PC-9 (cell line): ENCODE measurements at regions not wholly inside any gene's neighbourhood (a gene's known extent, or its start where the extent isn't known, plus 50 kb on each side); places are given as distances from the start of the nearest gene placed in this dataset.

ENCODE experiments used
- BruUV-seq: library from RNA; stranded (reverse); fragments of 400-500 nt; replicated peaks from 2 replicates; lab custom pipeline; 2021; lab: Mats Ljungman, UMichigan
- CTCF ChIA-PET: fragments of 300-600 bp; sonication (Branson Sonifier 250); formaldehyde crosslinking; loops from one replicate; lab custom pipeline; 2022; ENCODE audit warnings: antibody characterized with exemption; lab: Charles Lee
- POLR2A ChIA-PET: fragments of 300-600 bp; sonication (Branson Sonifier 250); formaldehyde crosslinking; loops from one replicate; lab custom pipeline; 2022; ENCODE audit warnings: antibody characterized with exemption; ENCODE audit not compliant: unreplicated experiment; lab: Charles Lee
- DNase-seq, 2 experiments: peaks; one replicate each; pipeline versions ENCODE4 v3.0.0 to v3.0.0-alpha.2; 2015 to 2022; ENCODE audit warnings: mixed read lengths in 1 of 2
- H2AFZ ChIP-seq: fragments of 200-600 bp; sonication (generic); 2 replicates; pipeline ENCODE4 v1.8.1; 2017; ENCODE audit warnings: antibody characterized with exemption
- H3F3A ChIP-seq: fragments of 200-600 bp; sonication (generic); 2 replicates; pipeline ENCODE4 v1.8.1; 2017; ENCODE audit warnings: antibody characterized with exemption, mild to moderate bottlenecking, low read depth; ENCODE audit not compliant: insufficient read depth
- H3K27ac ChIP-seq: fragments of 200-600 bp; sonication (generic); 2 replicates; pipeline ENCODE4 v1.6.1; 2016; ENCODE audit warnings: mixed run types
- H3K27me3 ChIP-seq: fragments of 200-600 bp; sonication (generic); 2 replicates; pipeline ENCODE4 v1.6.1; 2016; ENCODE audit warnings: low read depth, mixed run types; ENCODE audit not compliant: insufficient read depth
- H3K36me3 ChIP-seq: fragments of 200-600 bp; sonication (generic); 2 replicates; pipeline ENCODE4 v1.6.1; 2016; ENCODE audit warnings: low read depth, mixed run types
- H3K4me1 ChIP-seq: fragments of 200-600 bp; sonication (generic); replicated peaks from 2 replicates; pipeline ENCODE4 v1.6.1; 2016; ENCODE audit warnings: mixed run types; ENCODE audit not compliant: insufficient read depth
- H3K4me2 ChIP-seq: fragments of 200-600 bp; sonication (generic); 2 replicates; pipeline ENCODE4 v1.6.1; 2017; ENCODE audit warnings: mixed run types
- H3K4me3 ChIP-seq: fragments of 200-600 bp; sonication (generic); 2 replicates; pipeline ENCODE4 v1.6.1; 2016; ENCODE audit warnings: mixed run types
- H3K79me2 ChIP-seq: fragments of 200-600 bp; sonication (generic); 2 replicates; pipeline ENCODE4 v1.6.1; 2017; ENCODE audit warnings: low read depth, mixed run types
- H3K9me2 ChIP-seq: fragments of 200-600 bp; sonication (generic); 2 replicates; pipeline ENCODE4 v1.8.1; 2017; ENCODE audit warnings: mild to moderate bottlenecking; ENCODE audit not compliant: insufficient read depth
- H3K9me3 ChIP-seq: fragments of 200-600 bp; sonication (generic); 2 replicates; pipeline ENCODE4 v1.8.1; 2016; ENCODE audit warnings: low read depth; ENCODE audit not compliant: insufficient read depth
- H4K20me1 ChIP-seq: fragments of 200-600 bp; sonication (generic); 2 replicates; pipeline ENCODE4 v1.8.1; 2017; ENCODE audit not compliant: insufficient read depth
- CTCF ChIP-seq: fragments of 200-600 bp; sonication (generic); conservative IDR thresholded peaks from 2 replicates; pipeline ENCODE4 v1.6.1; 2017; ENCODE audit warnings: mixed run types, antibody characterized with exemption, mild to moderate bottlenecking, moderate library complexity
- EZH2 ChIP-seq: fragments of 200-600 bp; sonication (generic); IDR thresholded peaks from 2 replicates; pipeline ENCODE4 v1.8.0; 2017; ENCODE audit warnings: antibody characterized with exemption, low read depth
- intact Hi-C: fragments of 100-400 bp; cut with micrococcal nuclease; formaldehyde crosslinking; loops from one replicate; pipeline ENCODE4 v1.10.0; 2022; ENCODE audit not compliant: unreplicated experiment

GRCh38 chr6:169920359-169921020 lies 169.1 kb downstream of the ERMARD start:
- Histone ChIP-seq H3F3A (no peaks in the 10 kb centered on the region), H3K9me2 (no peaks in the 10 kb centered on the region), H3K27ac (no peak overlapping the region), H3K4me1 (no peaks in the 10 kb centered on the region), H3K4me2 (no peak overlapping the region), H3K4me3 (no peak overlapping the region), H3K36me3 (no peaks in the 10 kb centered on the region), H3K27me3 (peaks cover 30% of the 10 kb centered on the region), H3K9me3 (no peaks in the 10 kb centered on the region), H4K20me1 (no peaks in the 10 kb centered on the region), H2AFZ (no peak overlapping the region), H3K79me2 (no peaks in the 10 kb centered on the region)
- ChIA-PET CTCF (no interaction called here), POLR2A (no interaction called here)
- BruUV-seq: no TSS peak
- DNase-seq: no peak
- TF ChIP-seq EZH2: no peak
- no peak for TF ChIP-seq CTCF
- intact Hi-C loops: no loop called here

GRCh38 chr6:169918954-169919549 lies 167.6 kb downstream of the ERMARD start:
- H3K79me2 ChIP-seq: no peaks in the 10 kb centered on the region
- intact Hi-C loops: no loop called here
- no peak overlapping the region for H3K4me2 ChIP-seq
- no peaks in the 10 kb centered on the region for H4K20me1 ChIP-seq
- H3K27ac ChIP-seq: no peak overlapping the region
- no TSS peak for BruUV-seq
- H3K27me3 ChIP-seq: peaks cover 43% of the 10 kb centered on the region
- DNase-seq: no peak
- no peak overlapping the region for H3K4me3 ChIP-seq
- H3K4me1 ChIP-seq: no peaks in the 10 kb centered on the region
- POLR2A ChIA-PET: no interaction called here
- H3K9me3 ChIP-seq: no peaks in the 10 kb centered on the region
- TF ChIP-seq CTCF: no peak
- TF ChIP-seq EZH2: no peak
- no peaks in the 10 kb centered on the region for H3K9me2 ChIP-seq
- H3F3A ChIP-seq: no peaks in the 10 kb centered on the region
- CTCF ChIA-PET: no interaction called here
- no peaks in the 10 kb centered on the region for H3K36me3 ChIP-seq
- no peak overlapping the region for H2AFZ ChIP-seq

GRCh38 chr6:169918239-169918953 lies 167.0 kb downstream of the ERMARD start:
- CTCF ChIA-PET: no interaction called here
- H3K4me2 ChIP-seq: no peak overlapping the region
- intact Hi-C loops: no loop called here
- no peak overlapping the region for H3K4me3 ChIP-seq
- H3K9me2 ChIP-seq: no peaks in the 10 kb centered on the region
- no peaks in the 10 kb centered on the region for H4K20me1 ChIP-seq
- POLR2A ChIA-PET: no interaction called here
- H2AFZ ChIP-seq: no peak overlapping the region
- no peaks in the 10 kb centered on the region for H3K9me3 ChIP-seq
- no peak for DNase-seq
- no peaks in the 10 kb centered on the region for H3K4me1 ChIP-seq
- no peaks in the 10 kb centered on the region for H3K79me2 ChIP-seq
- no TSS peak for BruUV-seq
- no peaks in the 10 kb centered on the region for H3K36me3 ChIP-seq
- TF ChIP-seq EZH2: no peak
- peaks cover 44% of the 10 kb centered on the region for H3K27me3 ChIP-seq
- no peak overlapping the region for H3K27ac ChIP-seq
- H3F3A ChIP-seq: no peaks in the 10 kb centered on the region
